ENCODE measurements at regions not wholly inside any gene's neighbourhood (a gene's known extent, or its start where the extent isn't known, plus 50 kb on each side); places are given as distances from the start of the nearest gene placed in this dataset.

DNA sequence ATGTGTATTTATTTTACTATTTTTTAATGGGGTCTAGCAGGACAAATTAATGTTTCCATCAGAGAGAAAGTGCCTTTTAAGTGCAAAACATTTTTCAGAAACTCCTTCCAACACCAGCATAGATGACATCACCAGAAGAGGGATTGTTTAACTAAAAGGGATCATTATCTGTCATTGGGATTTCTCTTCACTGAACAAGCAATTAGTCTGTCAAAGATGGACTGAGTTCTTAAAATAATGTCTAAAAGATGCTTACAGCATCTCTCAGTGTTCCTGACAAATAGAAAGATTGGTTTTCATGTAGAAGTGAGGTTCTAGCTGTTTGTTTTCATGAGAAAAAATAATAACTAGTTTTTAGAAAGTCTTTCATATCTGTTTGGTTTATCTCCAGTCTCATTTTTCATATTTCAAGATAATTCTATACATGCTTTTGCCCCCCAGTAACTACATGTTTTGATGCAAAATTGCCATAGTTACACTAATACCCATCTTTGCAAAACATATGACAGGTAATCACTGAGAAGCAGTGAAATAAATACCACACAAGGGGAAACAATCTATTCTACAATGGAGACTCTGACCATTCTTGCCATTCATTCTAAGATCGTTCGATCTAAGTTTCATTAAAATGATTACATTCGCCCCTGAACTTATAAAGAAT lies 850.3 kb downstream of the GALC start:
- TF ChIP-seq, protein P1, sequence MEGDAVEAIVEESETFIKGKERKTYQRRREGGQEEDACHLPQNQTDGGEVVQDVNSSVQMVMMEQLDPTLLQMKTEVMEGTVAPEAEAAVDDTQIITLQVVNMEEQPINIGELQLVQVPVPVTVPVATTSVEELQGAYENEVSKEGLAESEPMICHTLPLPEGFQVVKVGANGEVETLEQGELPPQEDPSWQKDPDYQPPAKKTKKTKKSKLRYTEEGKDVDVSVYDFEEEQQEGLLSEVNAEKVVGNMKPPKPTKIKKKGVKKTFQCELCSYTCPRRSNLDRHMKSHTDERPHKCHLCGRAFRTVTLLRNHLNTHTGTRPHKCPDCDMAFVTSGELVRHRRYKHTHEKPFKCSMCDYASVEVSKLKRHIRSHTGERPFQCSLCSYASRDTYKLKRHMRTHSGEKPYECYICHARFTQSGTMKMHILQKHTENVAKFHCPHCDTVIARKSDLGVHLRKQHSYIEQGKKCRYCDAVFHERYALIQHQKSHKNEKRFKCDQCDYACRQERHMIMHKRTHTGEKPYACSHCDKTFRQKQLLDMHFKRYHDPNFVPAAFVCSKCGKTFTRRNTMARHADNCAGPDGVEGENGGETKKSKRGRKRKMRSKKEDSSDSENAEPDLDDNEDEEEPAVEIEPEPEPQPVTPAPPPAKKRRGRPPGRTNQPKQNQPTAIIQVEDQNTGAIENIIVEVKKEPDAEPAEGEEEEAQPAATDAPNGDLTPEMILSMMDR (IDR thresholded peaks at IDR 0.05), result no peak
- no peak for TF ChIP-seq POLR2A (IDR thresholded peaks at IDR 0.05)

Data from adrenal gland (tissue), 5 donors.